RWPE2 (cell line): ENCODE measurements at regions not wholly inside any gene's neighbourhood (a gene's known extent, or its start where the extent isn't known, plus 50 kb on each side); places are given as distances from the start of the nearest gene placed in this dataset.

ENCODE experiments used
- ATAC-seq: fragments of 200-7000 bp; cut with Tn5 transposase; 3 replicates; pipeline ENCODE4 v1.9.1; 2021; ENCODE audit warnings: low read depth
- DNase-seq: peaks from one replicate; pipeline ENCODE4 v3.0.0-alpha.2; 2020; ENCODE audit warnings: low spot score
- H3K27ac ChIP-seq: fragments of 450-650 bp; 2 replicates; pipeline ENCODE4 v1.5.1; 2017; ENCODE audit warnings: mild to moderate bottlenecking; ENCODE audit not compliant: poor library complexity, severe bottlenecking
- H3K27me3 ChIP-seq: fragments of 250-450 bp; sonication (Bioruptor Pico); 2 replicates; pipeline ENCODE4 v1.5.1; 2021; ENCODE audit warnings: mild to moderate bottlenecking, moderate library complexity; ENCODE audit not compliant: insufficient read depth, poor library complexity, severe bottlenecking
- H3K36me3 ChIP-seq: fragments of 250-450 bp; sonication (Bioruptor Pico); 2 replicates; pipeline ENCODE4 v1.5.1; 2020; ENCODE audit warnings: low read depth, mild to moderate bottlenecking, moderate library complexity
- H3K4me1 ChIP-seq: fragments of 250-450 bp; sonication (Bioruptor Pico); 2 replicates; pipeline ENCODE4 v1.5.1; 2021; ENCODE audit warnings: mild to moderate bottlenecking, moderate library complexity; ENCODE audit not compliant: insufficient read depth, poor library complexity, severe bottlenecking
- H3K4me3 ChIP-seq: fragments of 250-450 bp; sonication (Bioruptor Pico); 2 replicates; pipeline ENCODE4 v1.5.1; 2021; ENCODE audit warnings: mild to moderate bottlenecking, moderate library complexity; ENCODE audit not compliant: severe bottlenecking
- H3K9me3 ChIP-seq: fragments of 250-450 bp; sonication (Bioruptor Pico); 2 replicates; pipeline ENCODE4 v1.5.1; 2021; ENCODE audit warnings: mild to moderate bottlenecking, moderate library complexity; ENCODE audit not compliant: severe bottlenecking
- CTCF ChIP-seq: fragments of 450-650 bp; IDR thresholded peaks from one replicate; pipeline ENCODE4 v1.5.1; 2017; ENCODE audit warnings: mild to moderate bottlenecking, moderate library complexity; ENCODE audit not compliant: poor library complexity, severe bottlenecking

GRCh38 chr6:18062733-18063132, 59.7 kb downstream of the NHLRC1 start:
- Histone ChIP-seq H3K4me3 (no peak overlapping the region), H3K9me3 (no peaks in the 10 kb centered on the region), H3K27me3 (no peaks in the 10 kb centered on the region), H3K27ac (no peak overlapping the region), H3K36me3 (no peaks in the 10 kb centered on the region), H3K4me1 (no peaks in the 10 kb centered on the region)
- TF ChIP-seq CTCF = no peak
- ATAC-seq (no peak), DNase-seq (no peak)

- TF ChIP-seq CTCF = no peak
- DNase-seq = no peak
- Histone ChIP-seq H3K27ac (no peak overlapping the region), H3K36me3 (no peaks in the 10 kb centered on the region), H3K4me3 (no peak overlapping the region), H3K9me3 (no peaks in the 10 kb centered on the region), H3K27me3 (no peaks in the 10 kb centered on the region), H3K4me1 (peaks cover 24% of the 10 kb centered on the region)
- no peak for ATAC-seq
Observed at GRCh38 chr6:18058429-18058828, 64.0 kb downstream of the NHLRC1 start.

- ATAC-seq (peak; percentile 81), DNase-seq (no peak)
- Histone ChIP-seq H3K4me3 (no peak overlapping the region), H3K27me3 (no peaks in the 10 kb centered on the region), H3K9me3 (no peaks in the 10 kb centered on the region), H3K4me1 (peaks cover 25% of the 10 kb centered on the region), H3K27ac (peak overlapping the region; percentile 58), H3K36me3 (no peaks in the 10 kb centered on the region)
- TF ChIP-seq CTCF = no peak
Observed at GRCh38 chr6:18055714-18056382, 66.6 kb downstream of the NHLRC1 start.

- Histone ChIP-seq H3K4me3 (no peak overlapping the region), H3K27ac (peak overlapping the region; percentile 58), H3K9me3 (no peaks in the 10 kb centered on the region), H3K4me1 (peaks cover 25% of the 10 kb centered on the region), H3K36me3 (no peaks in the 10 kb centered on the region), H3K27me3 (no peaks in the 10 kb centered on the region)
- DNase-seq (no peak), ATAC-seq (no peak)
- no peak for TF ChIP-seq CTCF
Observed at GRCh38 chr6:18055098-18055497, 67.4 kb downstream of the NHLRC1 start.
